Body of pancreas (tissue), 4 donors: ENCODE measurements at regions not wholly inside any gene's neighbourhood (a gene's known extent, or its start where the extent isn't known, plus 50 kb on each side); places are given as distances from the start of the nearest gene placed in this dataset.

Experiments used
- ATAC-seq: fragments of 150-250 bp; one replicate; pipeline ENCODE4 v1.9.1; 2016
- DNase-seq, 4 donors: peaks; one replicate each; pipeline ENCODE4 v3.0.0-alpha.2; 2019
- H3K27ac ChIP-seq, 4 donors: fragments of 200-600 bp; sonication (generic); 1 replicate in 3 of 4; 2 replicates in 1 of 4; pipeline versions ENCODE4 v1.5.1 to v1.6.1; 2016 to 2019; ENCODE audit warnings: mild to moderate bottlenecking in 1 of 4, mixed read lengths in 1 of 4, moderate library complexity in 1 of 4
- H3K27me3 ChIP-seq, 2 donors: fragments of 200-600 bp; sonication (generic); one replicate each; pipeline ENCODE4 v1.6.0; 2016; ENCODE audit warnings: mild to moderate bottlenecking in 1 of 2
- H3K36me3 ChIP-seq, 2 donors: fragments of 200-600 bp; sonication (generic); replicated peaks in 1 of 2; 2 replicates each; pipeline ENCODE4 v1.5.1; 2016; ENCODE audit warnings: low read depth in 2 of 2; ENCODE audit not compliant: insufficient read depth in 1 of 2
- H3K4me1 ChIP-seq: fragments of 200-600 bp; sonication (generic); one replicate; pipeline ENCODE4 v1.6.0; 2016
- H3K4me3 ChIP-seq, 2 donors: fragments of 200-600 bp; sonication (generic); 1 replicate in 1 of 2; 2 replicates in 1 of 2; pipeline ENCODE4 v1.5.1; 2016 to 2019
- H3K9me3 ChIP-seq, 3 donors: fragments of 200-600 bp; sonication (generic); 1 replicate in 2 of 3; 2 replicates in 1 of 3; pipeline ENCODE4 v1.5.1; 2016
- CTCF ChIP-seq, 7 experiments: fragments of 450-650 bp in 4 of 7; fragments of 200-600 bp in 3 of 7; sonication (generic) in 3 of 7; IDR thresholded peaks; one replicate each; pipeline ENCODE4 v1.5.1; 2016 to 2019; ENCODE audit warnings: antibody characterized with exemption in 7 of 7
- POLR2A ChIP-seq, 3 donors: fragments of 450-650 bp; IDR thresholded peaks; one replicate each; pipeline ENCODE4 v1.6.1; 2016; ENCODE audit warnings: antibody characterized with exemption in 3 of 3, mild to moderate bottlenecking in 2 of 3
- WGBS, 2 donors: methylation state at CpG; one replicate each; pipeline ENCODE4 v1.1.5; 2017; 5-methylcytosine and 5-hydroxymethylcytosine counted together
- intact Hi-C: fragments of 100-400 bp; cut with DNase I; formaldehyde crosslinking; loops from one replicate; pipeline ENCODE4 v1.15.1; 2023

- H3K4me3 ChIP-seq = no peak overlapping the region
- H3K36me3 ChIP-seq = no peaks in the 10 kb centered on the region
- ATAC-seq (no peak), DNase-seq (no peak)
- no peaks in the 10 kb centered on the region for H3K9me3 ChIP-seq
- no peak overlapping the region for H3K27ac ChIP-seq
- intact Hi-C loops = no loop called here
- WGBS, 2 donors = 74 to 86% methylated on average over 2 of the region's 2 CpGs
- TF ChIP-seq POLR2A (IDR thresholded peaks at IDR 0.05) = no peak
- TF ChIP-seq CTCF (IDR thresholded peaks at IDR 0.05) = no peak
- no peaks in the 10 kb centered on the region for H3K4me1 ChIP-seq
- H3K27me3 ChIP-seq = no peaks in the 10 kb centered on the region
These were observed 455.3 kb upstream of the PTGER4 start for GRCh38 chr5:40224421-40224820.

- Histone ChIP-seq H3K36me3 (no peaks in the 10 kb centered on the region), H3K9me3 (no peaks in the 10 kb centered on the region), H3K27ac (no peak overlapping the region), H3K4me3 (no peak overlapping the region), H3K4me1 (no peaks in the 10 kb centered on the region), H3K27me3 (no peaks in the 10 kb centered on the region)
- no peak for TF ChIP-seq POLR2A (IDR thresholded peaks at IDR 0.05)
- no peak for TF ChIP-seq CTCF (IDR thresholded peaks at IDR 0.05)
- 82 to 88% methylated on average over 5 of the region's 5 CpGs for WGBS, 2 donors
- DNase-seq (no peak), ATAC-seq (no peak)
- intact Hi-C loops = no loop called here
These were observed 455.8 kb upstream of the PTGER4 start for GRCh38 chr5:40223884-40224402.

GRCh38 chr5:40221796-40222195, 457.9 kb upstream of the PTGER4 start:
- Histone ChIP-seq H3K9me3 (no peaks in the 10 kb centered on the region), H3K4me3 (no peak overlapping the region), H3K27ac (no peak overlapping the region), H3K36me3 (no peaks in the 10 kb centered on the region), H3K27me3 (no peaks in the 10 kb centered on the region), H3K4me1 (no peaks in the 10 kb centered on the region)
- WGBS, 2 donors = 89 to 94% methylated on average over 4 of the region's 4 CpGs
- no peak for ATAC-seq
- DNase-seq = no peak
- intact Hi-C loops = no loop called here
- no peak for TF ChIP-seq POLR2A (IDR thresholded peaks at IDR 0.05)
- no peak for TF ChIP-seq CTCF (IDR thresholded peaks at IDR 0.05)

GRCh38 chr5:40221255-40221654, 458.5 kb upstream of the PTGER4 start:
- no peaks in the 10 kb centered on the region for H3K36me3 ChIP-seq
- DNase-seq (no peak), ATAC-seq (no peak)
- no peak overlapping the region for H3K27ac ChIP-seq
- intact Hi-C loops = no loop called here
- no peaks in the 10 kb centered on the region for H3K27me3 ChIP-seq
- H3K9me3 ChIP-seq = no peaks in the 10 kb centered on the region
- WGBS, 2 donors = 60 to 69% methylated on average over 2 of the region's 2 CpGs
- H3K4me3 ChIP-seq = no peak overlapping the region
- TF ChIP-seq POLR2A (IDR thresholded peaks at IDR 0.05) = no peak
- TF ChIP-seq CTCF (IDR thresholded peaks at IDR 0.05) = no peak
- no peaks in the 10 kb centered on the region for H3K4me1 ChIP-seq

GRCh38 chr5:40220260-40220659, 459.5 kb upstream of the PTGER4 start:
- H3K27ac ChIP-seq = no peak overlapping the region
- H3K36me3 ChIP-seq = no peaks in the 10 kb centered on the region
- H3K4me1 ChIP-seq = no peaks in the 10 kb centered on the region
- DNase-seq (no peak), ATAC-seq (no peak)
- no peak for TF ChIP-seq CTCF (IDR thresholded peaks at IDR 0.05)
- TF ChIP-seq POLR2A (IDR thresholded peaks at IDR 0.05) = no peak
- WGBS, 2 donors = 74 to 87% methylated on average over 2 of the region's 2 CpGs
- no peaks in the 10 kb centered on the region for H3K9me3 ChIP-seq
- no peak overlapping the region for H3K4me3 ChIP-seq
- H3K27me3 ChIP-seq = no peaks in the 10 kb centered on the region
- intact Hi-C loops = no loop called here
